WERI-Rb-1 (cell line): ENCODE measurements at regions not wholly inside any gene's neighbourhood (a gene's known extent, or its start where the extent isn't known, plus 50 kb on each side); places are given as distances from the start of the nearest gene placed in this dataset.
A peak's percentile ranks its signal among the peaks of the same experiment; 100 is the strongest.

ENCODE experiments used
- DNase-seq: peaks from one replicate; pipeline ENCODE4 v3.0.0-alpha.2; 2020
- H3K27ac ChIP-seq: fragments of 250-450 bp; sonication (Bioruptor Pico); 2 replicates; pipeline ENCODE4 v1.5.1; 2020; ENCODE audit warnings: mild to moderate bottlenecking, moderate library complexity
- H3K27me3 ChIP-seq: fragments of 250-450 bp; sonication (Bioruptor Pico); 2 replicates; pipeline ENCODE4 v1.5.1; 2021; ENCODE audit warnings: mild to moderate bottlenecking, low read depth, moderate library complexity; ENCODE audit not compliant: insufficient read depth, severe bottlenecking
- H3K36me3 ChIP-seq: fragments of 250-450 bp; sonication (Bioruptor Pico); 2 replicates; pipeline ENCODE4 v1.5.1; 2020; ENCODE audit warnings: mild to moderate bottlenecking, moderate library complexity
- H3K4me3 ChIP-seq: 2 replicates; pipeline ENCODE4 v1.5.1; 2011; ENCODE audit warnings: low read depth, mild to moderate bottlenecking, control low read depth, low read length
- H3K9me3 ChIP-seq: fragments of 250-450 bp; sonication (Bioruptor Pico); 2 replicates; pipeline ENCODE4 v1.5.1; 2021; ENCODE audit warnings: mild to moderate bottlenecking, moderate library complexity; ENCODE audit not compliant: severe bottlenecking
- CTCF ChIP-seq: IDR thresholded peaks from 2 replicates; pipeline ENCODE4 v1.5.1; 2011; ENCODE audit warnings: low read depth, mild to moderate bottlenecking, control low read depth, inconsistent platforms, low read length

DNA sequence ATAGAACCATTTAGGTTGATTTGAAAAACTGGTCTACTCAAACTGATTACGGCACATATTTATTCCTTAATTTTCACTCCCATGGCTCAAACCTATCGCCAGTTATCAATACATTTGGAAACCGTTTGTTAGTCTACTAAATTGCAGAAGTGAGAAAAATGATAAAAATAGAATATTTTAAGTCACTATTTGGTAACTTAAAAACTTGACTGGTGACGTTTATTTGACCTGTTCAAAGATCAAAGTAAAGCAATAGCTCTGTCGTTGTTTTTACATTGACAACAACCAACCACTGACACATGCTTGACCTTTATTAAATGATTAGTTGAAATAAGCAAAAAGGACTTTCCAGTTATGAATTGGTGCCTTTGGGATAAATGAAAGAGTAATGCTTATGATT is 402.9 kb upstream of the MAP3K7 start:
- no peak for TF ChIP-seq CTCF
- Histone ChIP-seq H3K27ac (no peak overlapping the region), H3K36me3 (no peaks in the 10 kb centered on the region), H3K4me3 (no peak overlapping the region), H3K9me3 (no peaks in the 10 kb centered on the region), H3K27me3 (no peaks in the 10 kb centered on the region)
- no peak for DNase-seq

DNA sequence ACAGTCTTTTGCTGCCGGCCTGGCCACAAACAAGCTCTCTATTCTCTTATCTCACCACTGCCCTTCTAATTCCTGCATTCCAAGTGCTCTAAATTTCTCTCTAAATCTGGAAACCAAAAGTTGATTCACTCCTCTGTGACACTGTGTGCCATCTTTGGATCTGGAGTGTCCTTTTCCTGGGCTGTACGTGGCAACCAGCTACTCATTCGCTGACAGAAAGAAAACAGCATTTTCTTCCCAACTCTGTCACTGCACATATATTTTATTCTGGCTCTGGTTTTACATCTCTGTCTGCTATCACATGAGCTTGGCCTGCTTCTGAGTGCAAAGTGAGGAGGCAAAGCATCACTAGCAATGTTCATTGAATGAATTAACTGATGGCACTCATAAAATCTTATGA is 397.2 kb upstream of the MAP3K7 start:
- DNase-seq: no peak
- TF ChIP-seq CTCF: no peak
- no peak overlapping the region for H3K4me3 ChIP-seq

GRCh38 chr6:90983462-90983861 is 396.6 kb upstream of the MAP3K7 start:
- no peak for TF ChIP-seq CTCF
- DNase-seq: no peak

More for the DNA sequence above, 397.2 kb upstream of the MAP3K7 start:
- H3K36me3 ChIP-seq: no peaks in the 10 kb centered on the region
- no peaks in the 10 kb centered on the region for H3K27me3 ChIP-seq
- no peak overlapping the region for H3K27ac ChIP-seq
- no peaks in the 10 kb centered on the region for H3K9me3 ChIP-seq

GRCh38 chr6:90982581-90982980 is 395.7 kb upstream of the MAP3K7 start:
- no peak for TF ChIP-seq CTCF
- H3K36me3 ChIP-seq: no peaks in the 10 kb centered on the region
- H3K4me3 ChIP-seq: no peak overlapping the region
- no peaks in the 10 kb centered on the region for H3K27me3 ChIP-seq
- no peak for DNase-seq
- no peak overlapping the region for H3K27ac ChIP-seq
- no peaks in the 10 kb centered on the region for H3K9me3 ChIP-seq

More at GRCh38 chr6:90983462-90983861, 396.6 kb upstream of the MAP3K7 start:
- H3K9me3 ChIP-seq: no peaks in the 10 kb centered on the region
- H3K27me3 ChIP-seq: no peaks in the 10 kb centered on the region
- no peaks in the 10 kb centered on the region for H3K36me3 ChIP-seq
- H3K4me3 ChIP-seq: no peak overlapping the region
- H3K27ac ChIP-seq: no peak overlapping the region

DNA sequence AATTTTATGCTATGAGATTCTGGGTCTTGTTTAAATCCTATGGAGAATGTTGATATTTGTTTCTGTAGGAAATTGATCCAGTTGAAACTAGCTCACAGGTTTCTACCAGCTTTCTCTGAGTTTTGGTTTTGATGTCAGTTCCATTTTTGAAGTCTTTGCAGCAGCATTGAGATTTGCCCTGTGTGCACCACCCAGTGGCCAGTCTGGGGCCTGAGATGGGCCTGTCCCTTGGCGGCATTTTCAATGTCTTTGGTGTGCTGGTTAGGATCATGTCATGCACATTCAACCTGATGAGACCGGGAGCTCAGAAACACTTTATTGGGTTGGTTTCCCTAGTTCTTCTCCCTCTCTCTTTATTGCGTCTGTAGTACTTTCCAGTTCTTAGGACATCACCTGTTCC is 395.2 kb upstream of the MAP3K7 start:
- Histone ChIP-seq H3K36me3 (no peaks in the 10 kb centered on the region), H3K27ac (no peak overlapping the region), H3K9me3 (no peaks in the 10 kb centered on the region), H3K27me3 (no peaks in the 10 kb centered on the region), H3K4me3 (no peak overlapping the region)
- TF ChIP-seq CTCF: peak; percentile 41
- no peak for DNase-seq

DNA sequence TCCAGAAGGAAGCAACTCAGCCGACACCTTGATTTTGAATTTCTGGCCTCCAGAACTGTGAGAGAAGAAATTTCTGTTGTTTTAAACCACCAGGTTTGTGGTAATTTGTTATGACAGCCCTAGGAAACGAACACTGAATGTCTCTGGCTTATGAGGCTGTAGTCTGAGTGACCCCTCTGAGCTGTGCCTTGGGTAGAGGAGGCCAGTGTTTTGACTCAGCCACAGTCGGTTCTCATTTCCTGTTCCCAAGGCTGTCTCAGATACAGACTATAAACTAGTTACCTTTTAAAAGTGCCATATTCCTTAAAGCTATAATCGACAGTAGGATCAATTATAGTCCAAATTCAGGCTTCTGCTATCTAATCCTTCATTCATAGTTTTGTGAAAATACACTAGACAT is 391.2 kb upstream of the MAP3K7 start:
- DNase-seq: no peak
- H3K27ac ChIP-seq: no peak overlapping the region
- no peak overlapping the region for H3K4me3 ChIP-seq
- no peaks in the 10 kb centered on the region for H3K9me3 ChIP-seq
- H3K27me3 ChIP-seq: no peaks in the 10 kb centered on the region
- no peak for TF ChIP-seq CTCF
- no peaks in the 10 kb centered on the region for H3K36me3 ChIP-seq
